Neural cell (in vitro differentiated cells): ENCODE measurements at regions not wholly inside any gene's neighbourhood (a gene's known extent, or its start where the extent isn't known, plus 50 kb on each side); places are given as distances from the start of the nearest gene placed in this dataset.

ENCODE experiments used
- H2AFZ ChIP-seq: fragments of 200-600, 300-800 bp; sonication (generic), shearing (Covaris generic); 2 replicates; pipeline ENCODE4 v1.6.0; 2014; ENCODE audit warnings: low read depth, mild to moderate bottlenecking, antibody characterized with exemption, low read length, moderate library complexity
- H3F3A ChIP-seq: fragments of 200-600 bp; shearing (Covaris generic); 2 replicates; pipeline ENCODE4 v1.6.1; 2016; ENCODE audit warnings: mild to moderate bottlenecking, moderate library complexity, mixed read lengths, antibody characterized with exemption, low read length; ENCODE audit not compliant: insufficient read depth, poor library complexity, severe bottlenecking
- H3K27ac ChIP-seq: fragments of 200-600, 300-800 bp; sonication (generic), shearing (Covaris generic); 2 replicates; pipeline ENCODE4 v1.5.1; 2014; ENCODE audit warnings: mild to moderate bottlenecking, low read length, moderate library complexity
- H3K27me3 ChIP-seq: fragments of 300-800, 200-600 bp; sonication (generic), shearing (Covaris generic); 2 replicates; pipeline ENCODE4 v1.6.0; 2014; ENCODE audit warnings: mild to moderate bottlenecking, low read depth, low read length, moderate library complexity; ENCODE audit not compliant: insufficient read depth
- H3K36me3 ChIP-seq: fragments of 300-800, 200-600 bp; sonication (generic), shearing (Covaris generic); 2 replicates; pipeline ENCODE4 v1.5.1; 2014; ENCODE audit warnings: mild to moderate bottlenecking, antibody characterized with exemption, low read length, moderate library complexity; ENCODE audit not compliant: insufficient read depth
- H3K4me2 ChIP-seq: fragments of 300-800, 200-600 bp; sonication (generic), shearing (Covaris generic); 2 replicates; pipeline ENCODE4 v1.6.0; 2014; ENCODE audit warnings: mild to moderate bottlenecking, low read length
- H3K4me3 ChIP-seq: fragments of 300-800, 200-600 bp; sonication (generic), shearing (Covaris generic); 2 replicates; pipeline ENCODE4 v1.5.1; 2014; ENCODE audit warnings: mild to moderate bottlenecking, low read length, moderate library complexity
- H3K79me2 ChIP-seq: fragments of 200-600 bp; shearing (Covaris generic); replicated peaks from 2 replicates; pipeline ENCODE4 v1.6.0; 2014; ENCODE audit warnings: mild to moderate bottlenecking, low read length, moderate library complexity; ENCODE audit not compliant: insufficient read depth
- H3K9ac ChIP-seq: fragments of 300-800, 200-600 bp; sonication (generic), shearing (Covaris generic); 2 replicates; pipeline ENCODE4 v1.6.1; 2016; ENCODE audit warnings: mild to moderate bottlenecking, low read length, mixed read lengths
- H3K9me2 ChIP-seq: fragments of 200-600 bp; shearing (Covaris generic); 2 replicates; pipeline ENCODE4 v1.6.1; 2016; ENCODE audit warnings: mild to moderate bottlenecking, low read length, mixed read lengths; ENCODE audit not compliant: insufficient read depth
- H3K9me3 ChIP-seq: fragments of 200-600, 300-800 bp; sonication (generic), shearing (Covaris generic); 2 replicates; pipeline ENCODE4 v1.6.1; 2016; ENCODE audit warnings: mild to moderate bottlenecking, mixed run types, low read length, moderate library complexity, mixed read lengths
- H4K20me1 ChIP-seq: fragments of 200-600 bp; shearing (Covaris generic); 2 replicates; pipeline ENCODE4 v1.6.1; 2016; ENCODE audit warnings: mild to moderate bottlenecking, mixed run types; ENCODE audit not compliant: insufficient read depth
- CTCF ChIP-seq: fragments of 450-650 bp; IDR thresholded peaks from 2 replicates; pipeline ENCODE4 v1.5.1; 2014; ENCODE audit warnings: antibody characterized with exemption, mild to moderate bottlenecking, moderate library complexity; ENCODE audit not compliant: poor library complexity, severe bottlenecking
- EP300 ChIP-seq: fragments of 450-650 bp; conservative IDR thresholded peaks from 2 replicates; pipeline ENCODE4 v1.6.1; 2014; ENCODE audit warnings: antibody characterized with exemption, mild to moderate bottlenecking, moderate library complexity; ENCODE audit not compliant: poor library complexity, severe bottlenecking
- EZH2 ChIP-seq: fragments of 200-600, 300-800 bp; shearing (Covaris generic), sonication (generic); IDR thresholded peaks from 2 replicates; pipeline ENCODE4 v1.6.1; 2014; ENCODE audit warnings: antibody characterized with exemption, low read length, borderline replicate concordance, mild to moderate bottlenecking; ENCODE audit not compliant: insufficient read depth, poor library complexity, severe bottlenecking
- MXI1 ChIP-seq: fragments of 450-650 bp; conservative IDR thresholded peaks from 2 replicates; pipeline ENCODE4 v1.6.1; 2014; ENCODE audit warnings: antibody characterized with exemption, mild to moderate bottlenecking; ENCODE audit not compliant: poor library complexity, severe bottlenecking
- POLR2AphosphoS5 ChIP-seq: IDR thresholded peaks from 2 replicates; pipeline ENCODE4 v1.6.1; 2012
- RAD21 ChIP-seq: fragments of 450-650 bp; conservative IDR thresholded peaks from 2 replicates; pipeline ENCODE4 v1.6.1; 2014; ENCODE audit warnings: antibody characterized with exemption, mild to moderate bottlenecking, moderate library complexity
- REST ChIP-seq: IDR thresholded peaks from 2 replicates; pipeline ENCODE4 v1.6.1; 2012; ENCODE audit warnings: borderline replicate concordance
- SMC3 ChIP-seq: fragments of 450-650 bp; conservative IDR thresholded peaks from 2 replicates; pipeline ENCODE4 v1.6.1; 2014; ENCODE audit warnings: antibody characterized with exemption, mild to moderate bottlenecking, moderate library complexity; ENCODE audit not compliant: poor library complexity
- TAF1 ChIP-seq: IDR thresholded peaks from 2 replicates; pipeline ENCODE4 v1.6.1; 2012; ENCODE audit warnings: low read depth

- Histone ChIP-seq H3K27ac (no peak overlapping the region), H3K27me3 (no peaks in the 10 kb centered on the region), H3K4me2 (no peak overlapping the region), H3K36me3 (no peaks in the 10 kb centered on the region), H3K79me2 (no peaks in the 10 kb centered on the region), H2AFZ (no peak overlapping the region), H3K9me3 (no peaks in the 10 kb centered on the region), H3K9me2 (no peaks in the 10 kb centered on the region), H3K4me3 (no peak overlapping the region), H4K20me1 (no peaks in the 10 kb centered on the region), H3K9ac (no peak overlapping the region), H3F3A (no peaks in the 10 kb centered on the region)
- TF ChIP-seq EP300, result no peak
- no peak for TF ChIP-seq CTCF
- no peak for TF ChIP-seq EZH2
- TF ChIP-seq REST, result no peak
- TF ChIP-seq RAD21, result no peak
- no peak for TF ChIP-seq POLR2AphosphoS5
- no peak for TF ChIP-seq MXI1
- no peak for TF ChIP-seq SMC3
- TF ChIP-seq TAF1, result no peak
These were observed 467.6 kb upstream of the CNKSR2 start for GRCh38 chrX:20906571-20906970.

- Histone ChIP-seq H3K9me3 (no peaks in the 10 kb centered on the region), H3K9me2 (no peaks in the 10 kb centered on the region), H3K9ac (no peak overlapping the region), H3K79me2 (no peaks in the 10 kb centered on the region), H3K4me2 (no peak overlapping the region), H3K27ac (no peak overlapping the region), H3F3A (no peaks in the 10 kb centered on the region), H2AFZ (no peak overlapping the region), H3K27me3 (no peaks in the 10 kb centered on the region), H4K20me1 (no peaks in the 10 kb centered on the region), H3K4me3 (no peak overlapping the region), H3K36me3 (no peaks in the 10 kb centered on the region)
- TF ChIP-seq TAF1 (no peak), POLR2AphosphoS5 (no peak), CTCF (no peak), REST (no peak), RAD21 (no peak), EZH2 (no peak), MXI1 (no peak)
These were observed 489.7 kb upstream of the CNKSR2 start for GRCh38 chrX:20884565-20884964.
